HL-60 (cell line): ENCODE measurements at regions not wholly inside any gene's neighbourhood (a gene's known extent, or its start where the extent isn't known, plus 50 kb on each side); places are given as distances from the start of the nearest gene placed in this dataset.

Experiments
- GABPA ChIP-seq: IDR thresholded peaks from 2 replicates; pipeline ENCODE4 v1.6.1; 2012; ENCODE audit warnings: low read depth
- POLR2AphosphoS5 ChIP-seq: IDR thresholded peaks from 2 replicates; pipeline ENCODE4 v1.6.1; 2012; ENCODE audit warnings: low read depth
- SPI1 ChIP-seq: IDR thresholded peaks from 2 replicates; pipeline ENCODE4 v1.6.1; 2012; ENCODE audit warnings: low read depth, mild to moderate bottlenecking, borderline replicate concordance
- TF ChIP-seq, protein P1 (sequence below): IDR thresholded peaks from one replicate; pipeline ENCODE4 v1.5.1; 2011; ENCODE audit warnings: low read length, control low read depth, inconsistent platforms; ENCODE audit not compliant: insufficient read depth

DNA sequence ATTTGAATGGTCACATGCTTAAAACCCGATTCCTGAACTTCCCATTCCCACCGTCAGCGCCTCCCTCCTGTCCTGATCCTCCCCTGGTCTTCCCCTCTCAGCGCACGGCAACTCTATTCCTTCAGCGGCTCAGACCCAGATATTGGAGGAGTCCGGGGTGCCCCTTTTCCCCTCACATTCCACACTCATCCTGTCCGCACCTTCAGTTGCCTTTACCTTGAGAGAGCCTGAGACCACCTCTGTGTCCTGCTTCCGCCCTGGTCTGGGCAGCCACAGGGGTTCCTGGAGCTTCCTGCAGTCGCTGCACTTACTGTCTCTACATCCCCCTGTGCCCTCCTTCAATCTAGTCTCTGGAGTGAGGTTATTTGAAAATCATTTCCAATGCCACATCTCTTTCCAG lies 193.4 kb downstream of the BCAS1 start:
- TF ChIP-seq, protein P1, sequence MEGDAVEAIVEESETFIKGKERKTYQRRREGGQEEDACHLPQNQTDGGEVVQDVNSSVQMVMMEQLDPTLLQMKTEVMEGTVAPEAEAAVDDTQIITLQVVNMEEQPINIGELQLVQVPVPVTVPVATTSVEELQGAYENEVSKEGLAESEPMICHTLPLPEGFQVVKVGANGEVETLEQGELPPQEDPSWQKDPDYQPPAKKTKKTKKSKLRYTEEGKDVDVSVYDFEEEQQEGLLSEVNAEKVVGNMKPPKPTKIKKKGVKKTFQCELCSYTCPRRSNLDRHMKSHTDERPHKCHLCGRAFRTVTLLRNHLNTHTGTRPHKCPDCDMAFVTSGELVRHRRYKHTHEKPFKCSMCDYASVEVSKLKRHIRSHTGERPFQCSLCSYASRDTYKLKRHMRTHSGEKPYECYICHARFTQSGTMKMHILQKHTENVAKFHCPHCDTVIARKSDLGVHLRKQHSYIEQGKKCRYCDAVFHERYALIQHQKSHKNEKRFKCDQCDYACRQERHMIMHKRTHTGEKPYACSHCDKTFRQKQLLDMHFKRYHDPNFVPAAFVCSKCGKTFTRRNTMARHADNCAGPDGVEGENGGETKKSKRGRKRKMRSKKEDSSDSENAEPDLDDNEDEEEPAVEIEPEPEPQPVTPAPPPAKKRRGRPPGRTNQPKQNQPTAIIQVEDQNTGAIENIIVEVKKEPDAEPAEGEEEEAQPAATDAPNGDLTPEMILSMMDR = no peak
- TF ChIP-seq POLR2AphosphoS5 = no peak
- TF ChIP-seq GABPA = no peak
- no peak for TF ChIP-seq SPI1
